HCT116 (cell line): ENCODE measurements at regions not wholly inside any gene's neighbourhood (a gene's known extent, or its start where the extent isn't known, plus 50 kb on each side); places are given as distances from the start of the nearest gene placed in this dataset.

Experiments
- ATAC-seq: fragments of 200-7000 bp; cut with Tn5 transposase; 2 replicates; pipeline ENCODE4 v1.9.1; 2020; ENCODE audit warnings: mild to moderate bottlenecking, moderate library complexity
- BruUV-seq: library from RNA; stranded (reverse); fragments of 400-500 nt; replicated peaks from 2 replicates; lab custom pipeline; 2021; lab: Mats Ljungman, UMichigan
- CTCF ChIA-PET: fragments of 300-600 bp; sonication (Branson Sonifier 250); formaldehyde crosslinking; loops from one replicate; lab custom pipeline; 2021; ENCODE audit warnings: antibody characterized with exemption; lab: Charles Lee
- POLR2A ChIA-PET: fragments of 300-600, 350-600 bp; sonication (Branson Sonifier 250); formaldehyde crosslinking; loops from one replicate; lab custom pipeline; 2021; ENCODE audit warnings: antibody characterized with exemption; lab: Charles Lee
- RAD21 ChIA-PET, 2 experiments: fragments of 300-600 bp; sonication (Branson Sonifier 250); formaldehyde crosslinking; loops; one replicate each; lab custom pipeline; 2023; ENCODE audit warnings: low total read pairs in 2 of 2; ENCODE audit not compliant: uncharacterized antibody in 2 of 2, unreplicated experiment in 2 of 2, low non-redundant PET in 1 of 2; lab: Charles Lee
- DNase-seq: peaks from one replicate; pipeline ENCODE4 v3.0.0-alpha.2; 2010; ENCODE audit warnings: low read depth, low spot score
- H2AFZ ChIP-seq: fragments of 200-600 bp; shearing (Covaris generic), sonication (generic); 2 replicates; pipeline ENCODE4 v1.6.1; 2017; ENCODE audit warnings: low read depth, mixed run types, mixed read lengths, antibody characterized with exemption, low read length; ENCODE audit not compliant: poor library complexity, severe bottlenecking
- H3K27ac ChIP-seq: 2 replicates; pipeline ENCODE4 v1.5.1; 2012; ENCODE audit warnings: low read depth, low read length
- H3K27me3 ChIP-seq: fragments of 200-600 bp; sonication (generic); 2 replicates; pipeline ENCODE4 v1.6.1; 2016; ENCODE audit warnings: mixed run types, low read length, mixed read lengths; ENCODE audit not compliant: insufficient read depth
- H3K36me3 ChIP-seq, 2 experiments: fragments of 200-500 bp in 1 of 2; fragments of 200-600 bp in 1 of 2; sonication (Bioruptor generic) in 1 of 2; sonication (generic) in 1 of 2; 2 replicates each; pipeline versions ENCODE4 v1.5.1 to v1.6.1; 2014 to 2016; ENCODE audit warnings: low read length in 2 of 2, inconsistent platforms in 1 of 2, mixed read lengths in 1 of 2, mixed run types in 1 of 2; ENCODE audit not compliant: insufficient read depth in 2 of 2, control insufficient read depth in 1 of 2
- H3K4me1 ChIP-seq, 2 experiments: fragments of 200-600 bp in 1 of 2; sonication (generic) in 1 of 2; 2 replicates each; pipeline versions ENCODE4 v1.5.1 to v1.6.1; 2012 to 2017; ENCODE audit warnings: low read length in 2 of 2, inconsistent platforms in 1 of 2, mild to moderate bottlenecking in 1 of 2, mixed read lengths in 1 of 2, mixed run types in 1 of 2, moderate library complexity in 1 of 2; ENCODE audit not compliant: insufficient read depth in 2 of 2, control insufficient read depth in 1 of 2
- H3K4me2 ChIP-seq: fragments of 200-600 bp; sonication (generic); 2 replicates; pipeline ENCODE4 v1.6.1; 2017; ENCODE audit warnings: mixed run types, low read length, mixed read lengths
- H3K4me3 ChIP-seq, 2 experiments: fragments of 200-600 bp in 1 of 2; sonication (generic) in 1 of 2; replicated peaks in 1 of 2; 2 replicates each; pipeline ENCODE4 v1.5.1; 2011 to 2016; ENCODE audit warnings: low read length in 2 of 2, control low read depth in 1 of 2, low read depth in 1 of 2, mild to moderate bottlenecking in 1 of 2, mixed read lengths in 1 of 2, mixed run types in 1 of 2
- H3K79me2 ChIP-seq: fragments of 200-600 bp; sonication (generic); 2 replicates; pipeline ENCODE4 v1.6.1; 2017; ENCODE audit warnings: mild to moderate bottlenecking, mixed run types, low read length, moderate library complexity, mixed read lengths; ENCODE audit not compliant: insufficient read depth
- H3K9ac ChIP-seq: fragments of 200-600 bp; sonication (generic); 2 replicates; pipeline ENCODE4 v1.6.1; 2016; ENCODE audit warnings: low read length, mixed read lengths
- H3K9me2 ChIP-seq: fragments of 200-600 bp; sonication (generic), shearing (Covaris generic); 2 replicates; pipeline ENCODE4 v1.6.1; 2017; ENCODE audit warnings: mixed run types, mild to moderate bottlenecking, moderate library complexity; ENCODE audit not compliant: insufficient read depth
- H3K9me3 ChIP-seq, 2 experiments: fragments of 200-500 bp in 1 of 2; fragments of 200-600 bp in 1 of 2; sonication (Bioruptor generic) in 1 of 2; sonication (generic) in 1 of 2; 2 replicates each; pipeline ENCODE4 v1.6.1; 2014 to 2017; ENCODE audit warnings: low read length in 2 of 2, mixed read lengths in 2 of 2, inconsistent platforms in 1 of 2, low read depth in 1 of 2, mild to moderate bottlenecking in 1 of 2, mixed run types in 1 of 2, moderate library complexity in 1 of 2; ENCODE audit not compliant: control insufficient read depth in 1 of 2, insufficient read depth in 1 of 2
- H4K20me1 ChIP-seq: fragments of 200-600 bp; sonication (generic), shearing (Covaris generic); 2 replicates; pipeline ENCODE4 v1.6.1; 2017; ENCODE audit warnings: mixed run types, mild to moderate bottlenecking, moderate library complexity; ENCODE audit not compliant: insufficient read depth
- ATF3 ChIP-seq: IDR thresholded peaks from 2 replicates; pipeline ENCODE4 v1.6.1; 2012
- CBX3 ChIP-seq: IDR thresholded peaks from 2 replicates; pipeline ENCODE4 v1.6.1; 2012; ENCODE audit warnings: low read depth
- CEBPB ChIP-seq: IDR thresholded peaks from 2 replicates; pipeline ENCODE4 v1.6.1; 2012; ENCODE audit warnings: low read depth
- EGR1 ChIP-seq: IDR thresholded peaks from 2 replicates; pipeline ENCODE4 v1.6.1; 2012; ENCODE audit warnings: low read depth
- ELF1 ChIP-seq: IDR thresholded peaks from 2 replicates; pipeline ENCODE4 v1.6.1; 2012; ENCODE audit warnings: low read depth, borderline replicate concordance
- EZH2 ChIP-seq: fragments of 200-600 bp; sonication (generic); IDR thresholded peaks from 2 replicates; pipeline ENCODE4 v1.6.1; 2017; ENCODE audit warnings: antibody characterized with exemption, mixed run types
- EZH2phosphoT487 ChIP-seq: fragments of 200-600 bp; IDR thresholded peaks from 2 replicates; pipeline ENCODE4 v1.6.1; 2018; ENCODE audit warnings: antibody characterized with exemption, borderline replicate concordance
- FOSL1 ChIP-seq: IDR thresholded peaks from 2 replicates; pipeline ENCODE4 v1.6.1; 2012; ENCODE audit warnings: low read depth
- JUND ChIP-seq: IDR thresholded peaks from 2 replicates; pipeline ENCODE4 v1.6.1; 2012
- MAX ChIP-seq: IDR thresholded peaks from 2 replicates; pipeline ENCODE4 v1.6.1; 2012
- RAD21 ChIP-seq: IDR thresholded peaks from 2 replicates; pipeline ENCODE4 v1.6.1; 2012; ENCODE audit warnings: low read depth, mild to moderate bottlenecking
- SP1 ChIP-seq: IDR thresholded peaks from 2 replicates; pipeline ENCODE4 v1.6.1; 2012; ENCODE audit warnings: low read depth
- SRF ChIP-seq: IDR thresholded peaks from 2 replicates; pipeline ENCODE4 v1.6.1; 2012; ENCODE audit warnings: low read depth
- TCF7L2 ChIP-seq: IDR thresholded peaks from 2 replicates; pipeline ENCODE4 v1.7.0; 2011; ENCODE audit warnings: borderline replicate concordance, inconsistent platforms; ENCODE audit not compliant: insufficient read depth, insufficient read length; ENCODE audit errors: extremely low read depth
- YY1 ChIP-seq: IDR thresholded peaks from 2 replicates; pipeline ENCODE4 v1.6.1; 2011; ENCODE audit warnings: low read length, low read depth, moderate library complexity, mild to moderate bottlenecking; ENCODE audit not compliant: insufficient replicate concordance; ENCODE audit errors: extremely low read depth
- intact Hi-C: fragments of 100-400 bp; cut with micrococcal nuclease; formaldehyde crosslinking; loops from 2 replicates; pipeline ENCODE4 v1.10.0; 2022
- TF ChIP-seq, protein P1 (sequence below): IDR thresholded peaks from 2 replicates; pipeline ENCODE4 v1.6.1; 2012; ENCODE audit warnings: low read depth
- TF ChIP-seq, protein P2 (sequence below), 3 experiments: fragments of 200-600 bp in 1 of 3; sonication (generic) in 1 of 3; IDR thresholded peaks in 2 of 3; conservative IDR thresholded peaks in 1 of 3; 2 replicates each; pipeline ENCODE4 v1.5.1; 2012 to 2017; ENCODE audit warnings: low read depth in 2 of 3, low read length in 2 of 3, antibody characterized with exemption in 1 of 3, borderline replicate concordance in 1 of 3, control low read depth in 1 of 3, mild to moderate bottlenecking in 1 of 3, mixed read lengths in 1 of 3, mixed run types in 1 of 3, moderate library complexity in 1 of 3; ENCODE audit not compliant: insufficient read depth in 1 of 3
- TF ChIP-seq, protein P3 (sequence below): IDR thresholded peaks from 2 replicates; pipeline ENCODE4 v1.6.1; 2011; ENCODE audit warnings: mild to moderate bottlenecking, low read length, moderate library complexity; ENCODE audit not compliant: insufficient replicate concordance; ENCODE audit errors: extremely low read depth

GRCh38 chr12:107539196-107539939 lies 146.2 kb upstream of the PWP1 start:
- CTCF ChIA-PET = no interaction called here
- intact Hi-C loops = no loop called here
- H2AFZ ChIP-seq = no peak overlapping the region

More at GRCh38 chr12:107539196-107539939, 146.2 kb upstream of the PWP1 start:
- Histone ChIP-seq H3K36me3 (no peaks in the 10 kb centered on the region), H3K4me3 (no peak overlapping the region), H3K9ac (no peak overlapping the region), H3K9me3 (no peaks in the 10 kb centered on the region), H3K27ac (no peak overlapping the region), H3K79me2 (no peaks in the 10 kb centered on the region), H3K4me2 (no peak overlapping the region), H4K20me1 (no peaks in the 10 kb centered on the region), H3K4me1 (peaks cover 0 to 4% of the 10 kb centered on the region in 2 experiments; a peak in 1 of 4 replicates), H3K9me2 (no peaks in the 10 kb centered on the region), H3K27me3 (no peaks in the 10 kb centered on the region)
- DNase-seq (no peak), ATAC-seq (no peak)
- ChIA-PET RAD21 (no interaction called here), POLR2A (no interaction called here)
- no TSS peak for BruUV-seq
- TF ChIP-seq SP1 (no peak), TCF7L2 (no peak), MAX (no peak), EGR1 (no peak), ELF1 (no peak), SRF (no peak), CBX3 (no peak), YY1 (no peak), JUND (no peak), FOSL1 (no peak), ATF3 (no peak), EZH2 (no peak), EZH2phosphoT487 (no peak), RAD21 (no peak), CEBPB (no peak)
- TF ChIP-seq, protein P1, sequence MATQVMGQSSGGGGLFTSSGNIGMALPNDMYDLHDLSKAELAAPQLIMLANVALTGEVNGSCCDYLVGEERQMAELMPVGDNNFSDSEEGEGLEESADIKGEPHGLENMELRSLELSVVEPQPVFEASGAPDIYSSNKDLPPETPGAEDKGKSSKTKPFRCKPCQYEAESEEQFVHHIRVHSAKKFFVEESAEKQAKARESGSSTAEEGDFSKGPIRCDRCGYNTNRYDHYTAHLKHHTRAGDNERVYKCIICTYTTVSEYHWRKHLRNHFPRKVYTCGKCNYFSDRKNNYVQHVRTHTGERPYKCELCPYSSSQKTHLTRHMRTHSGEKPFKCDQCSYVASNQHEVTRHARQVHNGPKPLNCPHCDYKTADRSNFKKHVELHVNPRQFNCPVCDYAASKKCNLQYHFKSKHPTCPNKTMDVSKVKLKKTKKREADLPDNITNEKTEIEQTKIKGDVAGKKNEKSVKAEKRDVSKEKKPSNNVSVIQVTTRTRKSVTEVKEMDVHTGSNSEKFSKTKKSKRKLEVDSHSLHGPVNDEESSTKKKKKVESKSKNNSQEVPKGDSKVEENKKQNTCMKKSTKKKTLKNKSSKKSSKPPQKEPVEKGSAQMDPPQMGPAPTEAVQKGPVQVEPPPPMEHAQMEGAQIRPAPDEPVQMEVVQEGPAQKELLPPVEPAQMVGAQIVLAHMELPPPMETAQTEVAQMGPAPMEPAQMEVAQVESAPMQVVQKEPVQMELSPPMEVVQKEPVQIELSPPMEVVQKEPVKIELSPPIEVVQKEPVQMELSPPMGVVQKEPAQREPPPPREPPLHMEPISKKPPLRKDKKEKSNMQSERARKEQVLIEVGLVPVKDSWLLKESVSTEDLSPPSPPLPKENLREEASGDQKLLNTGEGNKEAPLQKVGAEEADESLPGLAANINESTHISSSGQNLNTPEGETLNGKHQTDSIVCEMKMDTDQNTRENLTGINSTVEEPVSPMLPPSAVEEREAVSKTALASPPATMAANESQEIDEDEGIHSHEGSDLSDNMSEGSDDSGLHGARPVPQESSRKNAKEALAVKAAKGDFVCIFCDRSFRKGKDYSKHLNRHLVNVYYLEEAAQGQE = no peak
- TF ChIP-seq, protein P2, sequence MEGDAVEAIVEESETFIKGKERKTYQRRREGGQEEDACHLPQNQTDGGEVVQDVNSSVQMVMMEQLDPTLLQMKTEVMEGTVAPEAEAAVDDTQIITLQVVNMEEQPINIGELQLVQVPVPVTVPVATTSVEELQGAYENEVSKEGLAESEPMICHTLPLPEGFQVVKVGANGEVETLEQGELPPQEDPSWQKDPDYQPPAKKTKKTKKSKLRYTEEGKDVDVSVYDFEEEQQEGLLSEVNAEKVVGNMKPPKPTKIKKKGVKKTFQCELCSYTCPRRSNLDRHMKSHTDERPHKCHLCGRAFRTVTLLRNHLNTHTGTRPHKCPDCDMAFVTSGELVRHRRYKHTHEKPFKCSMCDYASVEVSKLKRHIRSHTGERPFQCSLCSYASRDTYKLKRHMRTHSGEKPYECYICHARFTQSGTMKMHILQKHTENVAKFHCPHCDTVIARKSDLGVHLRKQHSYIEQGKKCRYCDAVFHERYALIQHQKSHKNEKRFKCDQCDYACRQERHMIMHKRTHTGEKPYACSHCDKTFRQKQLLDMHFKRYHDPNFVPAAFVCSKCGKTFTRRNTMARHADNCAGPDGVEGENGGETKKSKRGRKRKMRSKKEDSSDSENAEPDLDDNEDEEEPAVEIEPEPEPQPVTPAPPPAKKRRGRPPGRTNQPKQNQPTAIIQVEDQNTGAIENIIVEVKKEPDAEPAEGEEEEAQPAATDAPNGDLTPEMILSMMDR (IDR thresholded peaks at IDR 0.05 in 2 of 3, conservative IDR thresholded peaks at IDR 0.05 in 1 of 3; ENCODE audit: borderline replicate concordance in 1 of 3, insufficient read depth in 1 of 3, low read depth in 2 of 3, low read length in 2 of 3) = no peak
- TF ChIP-seq, protein P3, sequence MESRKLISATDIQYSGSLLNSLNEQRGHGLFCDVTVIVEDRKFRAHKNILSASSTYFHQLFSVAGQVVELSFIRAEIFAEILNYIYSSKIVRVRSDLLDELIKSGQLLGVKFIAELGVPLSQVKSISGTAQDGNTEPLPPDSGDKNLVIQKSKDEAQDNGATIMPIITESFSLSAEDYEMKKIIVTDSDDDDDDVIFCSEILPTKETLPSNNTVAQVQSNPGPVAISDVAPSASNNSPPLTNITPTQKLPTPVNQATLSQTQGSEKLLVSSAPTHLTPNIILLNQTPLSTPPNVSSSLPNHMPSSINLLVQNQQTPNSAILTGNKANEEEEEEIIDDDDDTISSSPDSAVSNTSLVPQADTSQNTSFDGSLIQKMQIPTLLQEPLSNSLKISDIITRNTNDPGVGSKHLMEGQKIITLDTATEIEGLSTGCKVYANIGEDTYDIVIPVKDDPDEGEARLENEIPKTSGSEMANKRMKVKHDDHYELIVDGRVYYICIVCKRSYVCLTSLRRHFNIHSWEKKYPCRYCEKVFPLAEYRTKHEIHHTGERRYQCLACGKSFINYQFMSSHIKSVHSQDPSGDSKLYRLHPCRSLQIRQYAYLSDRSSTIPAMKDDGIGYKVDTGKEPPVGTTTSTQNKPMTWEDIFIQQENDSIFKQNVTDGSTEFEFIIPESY = no peak
